HepG2 (cell line): ENCODE measurements at regions not wholly inside any gene's neighbourhood (a gene's known extent, or its start where the extent isn't known, plus 50 kb on each side); places are given as distances from the start of the nearest gene placed in this dataset.

ENCODE experiments used
- POLR2AphosphoS5 ChIP-seq: IDR thresholded peaks from 2 replicates; pipeline ENCODE4 v1.6.1; 2012; ENCODE audit warnings: low read depth, low read length
- TF ChIP-seq, protein P1 (sequence below): sonication (generic); formaldehyde crosslinking; IDR thresholded peaks from 2 replicates; pipeline ENCODE4 v1.5.0; 2020; ENCODE audit warnings: mild to moderate bottlenecking, missing genetic modification reagents, moderate library complexity

DNA sequence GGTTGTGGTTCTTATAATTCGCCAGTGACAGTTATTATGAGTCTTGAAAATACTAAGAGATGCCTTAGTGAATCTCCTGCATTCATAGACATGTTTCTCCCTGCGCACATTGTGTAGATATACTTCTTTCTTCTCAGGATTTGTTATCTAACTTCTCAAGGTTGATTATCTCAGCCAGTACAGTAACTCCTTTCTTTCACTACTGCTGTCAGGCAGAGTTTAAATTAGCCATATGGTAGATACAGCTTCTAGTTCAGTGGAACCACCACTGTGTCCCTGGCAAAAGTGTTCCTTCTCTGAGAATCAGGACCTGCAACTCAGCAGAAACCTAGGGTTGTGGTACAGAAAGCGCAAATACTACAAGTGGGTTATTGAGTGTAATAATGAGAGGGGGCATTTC, 175.0 kb upstream of the SGO1 start:
- no peak for TF ChIP-seq POLR2AphosphoS5
- TF ChIP-seq, protein P1, sequence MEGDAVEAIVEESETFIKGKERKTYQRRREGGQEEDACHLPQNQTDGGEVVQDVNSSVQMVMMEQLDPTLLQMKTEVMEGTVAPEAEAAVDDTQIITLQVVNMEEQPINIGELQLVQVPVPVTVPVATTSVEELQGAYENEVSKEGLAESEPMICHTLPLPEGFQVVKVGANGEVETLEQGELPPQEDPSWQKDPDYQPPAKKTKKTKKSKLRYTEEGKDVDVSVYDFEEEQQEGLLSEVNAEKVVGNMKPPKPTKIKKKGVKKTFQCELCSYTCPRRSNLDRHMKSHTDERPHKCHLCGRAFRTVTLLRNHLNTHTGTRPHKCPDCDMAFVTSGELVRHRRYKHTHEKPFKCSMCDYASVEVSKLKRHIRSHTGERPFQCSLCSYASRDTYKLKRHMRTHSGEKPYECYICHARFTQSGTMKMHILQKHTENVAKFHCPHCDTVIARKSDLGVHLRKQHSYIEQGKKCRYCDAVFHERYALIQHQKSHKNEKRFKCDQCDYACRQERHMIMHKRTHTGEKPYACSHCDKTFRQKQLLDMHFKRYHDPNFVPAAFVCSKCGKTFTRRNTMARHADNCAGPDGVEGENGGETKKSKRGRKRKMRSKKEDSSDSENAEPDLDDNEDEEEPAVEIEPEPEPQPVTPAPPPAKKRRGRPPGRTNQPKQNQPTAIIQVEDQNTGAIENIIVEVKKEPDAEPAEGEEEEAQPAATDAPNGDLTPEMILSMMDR (CRISPR knock-in tag), result no peak
